Suppressor macrophage treated with lipopolysaccharide for 1 hour (primary cell): ENCODE measurements at regions not wholly inside any gene's neighbourhood (a gene's known extent, or its start where the extent isn't known, plus 50 kb on each side); places are given as distances from the start of the nearest gene placed in this dataset.

Source experiments
- DNase-seq, 3 donors: peaks; one replicate each; pipeline ENCODE4 v3.0.0-alpha.2; 2020 to 2022

- DNase-seq: no peak
Observed at GRCh38 chr17:79415909-79416308, 194.9 kb downstream of the RBFOX3 start.

- DNase-seq: no peak
Observed at GRCh38 chr17:79415365-79415764, 195.5 kb downstream of the RBFOX3 start.

DNA sequence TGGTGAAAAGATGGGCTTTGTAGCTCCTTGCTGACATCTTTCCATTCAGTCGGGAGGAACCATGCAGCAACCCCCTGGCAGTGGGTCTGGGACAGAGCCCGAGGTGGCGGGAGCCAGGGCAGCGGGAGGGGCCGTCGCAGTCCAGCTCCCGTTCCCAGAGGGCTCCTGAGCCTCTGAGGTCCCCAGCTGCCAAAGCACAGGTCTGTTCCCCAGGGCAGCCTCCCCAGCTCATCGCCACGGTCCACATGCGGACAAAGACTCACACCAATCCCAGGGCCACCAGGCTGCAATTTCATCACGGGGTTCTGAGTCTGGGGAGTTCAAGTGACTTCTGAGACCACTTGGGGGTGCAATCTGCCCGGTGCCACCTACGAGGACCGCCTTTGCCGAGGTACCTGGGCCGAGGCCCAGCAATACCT, 196.0 kb downstream of the RBFOX3 start:
- DNase-seq: no peak

DNA sequence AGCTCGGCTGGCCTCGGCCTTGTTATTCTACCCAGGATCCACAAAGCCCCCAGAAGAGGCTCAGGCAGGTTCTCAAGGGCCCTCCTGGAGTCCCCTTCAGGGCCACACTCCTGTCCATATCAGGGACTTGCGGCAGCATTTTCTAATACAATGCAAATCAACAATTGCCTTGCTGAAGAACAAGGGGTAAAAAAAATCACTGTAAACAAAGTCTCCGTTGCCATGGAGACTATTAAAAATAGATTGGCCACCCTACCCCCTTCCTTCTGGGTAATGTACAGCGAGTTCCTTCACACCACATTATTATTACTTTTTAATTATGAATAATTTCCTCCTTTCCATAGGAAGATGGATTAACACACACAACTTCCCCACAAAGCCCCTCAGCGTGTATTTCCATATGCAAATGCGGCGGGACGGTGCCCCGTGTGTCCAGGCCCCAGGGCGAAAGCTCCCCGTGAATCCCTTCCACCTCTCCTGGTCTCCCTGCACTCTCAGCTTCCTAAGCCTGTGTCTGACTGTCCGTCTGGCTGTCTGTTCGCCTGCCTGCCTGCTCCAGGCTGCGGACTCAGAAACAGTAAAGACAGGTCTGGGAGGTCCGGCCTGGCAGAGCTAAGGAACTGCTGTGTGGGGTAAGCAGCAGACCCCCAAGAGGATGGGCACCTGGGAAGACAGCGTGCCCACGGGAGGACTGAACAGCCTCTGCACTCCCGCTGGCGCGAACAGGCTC, 196.6 kb downstream of the RBFOX3 start:
- no peak for DNase-seq

- no peak for DNase-seq
Observed at GRCh38 chr17:79413611-79414010, 197.2 kb downstream of the RBFOX3 start.

DNA sequence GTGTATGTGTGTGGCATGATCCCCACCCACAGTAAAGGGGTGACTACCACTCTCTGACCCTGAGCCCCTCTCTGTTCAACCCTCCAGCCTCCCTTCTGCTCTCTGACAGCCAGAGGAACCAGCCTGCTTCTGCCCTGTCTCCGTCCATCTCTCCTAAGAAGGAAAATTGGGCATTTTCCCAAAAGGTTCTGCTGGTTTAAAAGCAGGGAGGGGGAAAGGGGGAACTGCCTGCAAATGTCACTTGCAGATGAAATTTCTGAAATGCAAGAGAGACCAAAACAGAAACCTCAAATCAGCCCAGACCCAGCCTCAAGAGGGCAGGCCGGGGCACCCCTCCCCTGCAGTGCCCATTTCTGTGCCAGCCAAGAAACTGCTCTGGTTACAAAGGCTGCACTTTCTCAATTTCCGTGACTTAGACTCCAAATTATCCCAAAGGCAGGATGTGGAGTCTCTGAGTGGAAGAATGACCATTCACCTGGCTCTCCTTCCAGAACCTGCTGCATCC, 197.9 kb downstream of the RBFOX3 start:
- no peak for DNase-seq

- DNase-seq: no peak
Observed at GRCh38 chr17:79412110-79412509, 198.7 kb downstream of the RBFOX3 start.

- no peak for DNase-seq
Observed at GRCh38 chr17:79411419-79411818, 199.4 kb downstream of the RBFOX3 start.

GRCh38 chr17:79410681-79411080, 200.2 kb downstream of the RBFOX3 start:
- DNase-seq: no peak

DNA sequence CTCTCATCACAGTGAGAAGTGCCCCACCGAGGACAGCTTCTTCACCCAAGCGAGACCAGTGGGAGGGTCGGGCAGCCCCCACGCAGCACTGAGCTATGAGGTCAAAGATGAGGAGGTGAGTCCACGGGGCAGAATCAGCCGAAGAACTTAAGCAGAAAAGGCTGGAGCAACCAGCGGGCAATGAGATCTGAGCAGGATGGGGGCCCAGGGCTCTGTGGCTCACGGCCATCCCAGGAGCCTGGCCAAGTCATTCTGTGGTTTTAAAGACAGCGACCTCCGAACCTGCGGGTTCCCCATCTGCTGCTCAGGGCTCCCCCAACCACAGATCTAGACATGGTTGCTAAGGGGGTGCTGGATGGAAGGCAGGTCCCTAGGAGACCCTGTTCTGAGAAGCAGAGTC, 202.6 kb downstream of the RBFOX3 start:
- DNase-seq: no peak

DNA sequence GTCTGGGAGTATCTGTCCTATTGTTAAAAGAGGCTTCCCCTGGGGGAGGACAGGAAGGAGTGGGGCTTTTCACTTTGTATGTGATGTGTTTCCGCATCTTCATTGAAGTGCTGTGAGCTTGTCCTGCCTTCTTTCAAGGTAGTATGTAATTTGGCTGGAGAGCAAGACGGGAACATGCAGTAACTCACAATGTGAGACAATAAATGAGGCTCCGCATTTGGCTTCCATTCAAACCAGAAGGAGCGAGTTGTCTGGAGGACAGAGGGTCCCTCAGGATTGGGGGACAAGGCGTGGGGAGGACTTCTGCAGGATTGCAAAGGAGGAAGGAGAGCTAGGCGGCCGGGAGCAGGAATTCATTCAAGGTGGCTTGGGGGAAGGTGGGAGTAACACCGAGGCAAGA, 203.5 kb downstream of the RBFOX3 start:
- no peak for DNase-seq

GRCh38 chr17:79406316-79406715, 204.5 kb downstream of the RBFOX3 start:
- DNase-seq: no peak

- no peak for DNase-seq
Observed at GRCh38 chr17:79405823-79406222, 205.0 kb downstream of the RBFOX3 start.

GRCh38 chr17:79404136-79404911, 206.5 kb downstream of the RBFOX3 start:
- no peak for DNase-seq

- no peak for DNase-seq
Observed at GRCh38 chr17:79401704-79402674, 208.9 kb downstream of the RBFOX3 start.

- peak; percentile 69 to 85 (median 79) for DNase-seq
Observed at GRCh38 chr17:79400989-79401703, 209.7 kb downstream of the RBFOX3 start.

- DNase-seq: no peak
Observed at GRCh38 chr17:79399610-79400144, 211.2 kb downstream of the RBFOX3 start.

GRCh38 chr17:79398441-79398840, 212.4 kb downstream of the RBFOX3 start:
- DNase-seq: no peak

DNA sequence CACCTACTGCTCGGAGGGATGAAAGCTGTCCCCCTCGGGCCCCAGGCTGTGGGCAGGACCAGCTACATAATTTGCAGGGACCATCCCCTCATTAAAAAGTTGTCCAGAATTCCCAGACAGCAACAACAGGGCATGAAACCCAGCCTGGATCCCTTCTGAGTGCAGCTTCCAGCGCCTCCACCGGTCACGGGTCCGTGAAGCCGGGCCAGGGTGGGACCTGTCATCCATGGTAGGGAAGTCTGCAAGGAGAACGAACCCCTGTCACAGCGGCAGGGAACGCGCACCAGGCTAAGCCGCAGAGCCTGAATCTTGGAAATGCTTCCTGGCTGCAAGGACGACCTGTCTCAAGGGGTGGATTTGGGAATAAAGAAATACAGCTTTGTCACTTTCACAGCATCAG, 214.2 kb downstream of the RBFOX3 start:
- no peak for DNase-seq

- no peak for DNase-seq
Observed at GRCh38 chr17:79395545-79395944, 215.3 kb downstream of the RBFOX3 start.

DNA sequence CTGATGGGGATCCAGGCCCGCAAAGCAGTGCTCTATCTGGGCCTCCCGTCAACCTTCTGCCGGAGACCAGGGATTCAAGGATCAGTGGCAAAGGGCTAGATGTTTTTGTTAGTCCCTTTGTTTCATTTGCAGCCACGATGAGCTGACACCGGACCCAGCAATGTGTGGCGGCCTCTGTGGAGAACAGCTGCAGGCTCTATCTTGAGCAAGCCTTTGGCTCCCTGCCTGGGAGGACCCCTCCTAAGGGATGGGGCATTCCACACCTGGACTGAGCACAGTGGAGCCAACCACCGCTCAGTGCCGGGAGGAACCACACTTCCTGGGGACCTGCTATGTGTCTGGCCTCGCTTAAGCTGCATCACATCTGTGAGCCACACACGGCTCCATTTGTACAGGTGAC, 215.8 kb downstream of the RBFOX3 start:
- no peak for DNase-seq
